Panc1 (cell line): ENCODE measurements at regions not wholly inside any gene's neighbourhood (a gene's known extent, or its start where the extent isn't known, plus 50 kb on each side); places are given as distances from the start of the nearest gene placed in this dataset.

Experiments used
- ATAC-seq: fragments of 200-7000 bp; cut with Tn5 transposase; 2 replicates; pipeline ENCODE4 v1.9.1; 2020; ENCODE audit warnings: mild to moderate bottlenecking, moderate library complexity
- BruUV-seq: library from RNA; stranded (reverse); fragments of 400-500 nt; replicated peaks from 2 replicates; lab custom pipeline; 2021; lab: Mats Ljungman, UMichigan
- CTCF ChIA-PET: fragments of 300-600 bp; sonication (Branson Sonifier 250); formaldehyde crosslinking; loops from one replicate; lab custom pipeline; 2022; ENCODE audit warnings: antibody characterized with exemption; lab: Charles Lee
- POLR2A ChIA-PET: fragments of 300-600 bp; sonication (Branson Sonifier 250); formaldehyde crosslinking; loops from one replicate; lab custom pipeline; 2022; ENCODE audit warnings: antibody characterized with exemption; lab: Charles Lee
- DNase-seq: peaks from one replicate; pipeline ENCODE4 v3.0.0-alpha.2; 2010; ENCODE audit warnings: low read depth, low spot score
- H3K27ac ChIP-seq: 2 replicates; pipeline ENCODE4 v1.5.1; 2011; ENCODE audit warnings: mild to moderate bottlenecking, low read length, inconsistent platforms
- H3K27me3 ChIP-seq: fragments of 200-500 bp; sonication (Bioruptor generic); 2 replicates; pipeline ENCODE4 v1.6.0; 2014; ENCODE audit warnings: low read length, inconsistent platforms; ENCODE audit not compliant: control insufficient read depth, insufficient read depth
- H3K36me3 ChIP-seq: fragments of 200-500 bp; sonication (Bioruptor generic); 2 replicates; pipeline ENCODE4 v1.5.1; 2014; ENCODE audit warnings: inconsistent platforms, mild to moderate bottlenecking, low read length, moderate library complexity; ENCODE audit not compliant: control insufficient read depth, insufficient read depth
- H3K4me1 ChIP-seq: 2 replicates; pipeline ENCODE4 v1.5.1; 2011; ENCODE audit warnings: inconsistent platforms, mild to moderate bottlenecking, low read length, moderate library complexity; ENCODE audit not compliant: control insufficient read depth, insufficient read depth
- H3K4me3 ChIP-seq, 2 experiments: 2 replicates each; pipeline ENCODE4 v1.5.1; 2011 to 2012; ENCODE audit warnings: low read depth in 2 of 2, low read length in 2 of 2, mild to moderate bottlenecking in 2 of 2, inconsistent platforms in 1 of 2, moderate library complexity in 1 of 2
- H3K9me3 ChIP-seq: fragments of 200-500 bp; sonication (Bioruptor generic); 2 replicates; pipeline ENCODE4 v1.5.1; 2014; ENCODE audit warnings: low read depth, mild to moderate bottlenecking, inconsistent platforms, low read length, moderate library complexity; ENCODE audit not compliant: control insufficient read depth, insufficient read depth
- POLR2AphosphoS5 ChIP-seq: IDR thresholded peaks from 2 replicates; pipeline ENCODE4 v1.6.1; 2012; ENCODE audit warnings: mild to moderate bottlenecking, low read depth, low read length, moderate library complexity
- SIN3A ChIP-seq: IDR thresholded peaks from 2 replicates; pipeline ENCODE4 v1.6.1; 2012; ENCODE audit warnings: low read depth, mild to moderate bottlenecking, low read length, moderate library complexity, borderline replicate concordance; ENCODE audit not compliant: insufficient read depth
- TCF7L2 ChIP-seq: IDR thresholded peaks from 2 replicates; pipeline ENCODE4 v1.6.1; 2011; ENCODE audit warnings: mild to moderate bottlenecking, low read depth, low read length, inconsistent platforms
- in situ Hi-C: cut with HindIII; loops from 2 replicates; pipeline ENCODE4 v1.10.0; 2016; ENCODE audit warnings: low sequenced_read_pairs, low pct_unique_long_range_greater_than_20kb
- intact Hi-C: fragments of 100-400 bp; cut with micrococcal nuclease; formaldehyde crosslinking; loops from one replicate; pipeline ENCODE4 v1.10.0; 2022; ENCODE audit not compliant: unreplicated experiment
- TF ChIP-seq, protein P1 (sequence below), 2 experiments: IDR thresholded peaks; 2 replicates each; pipeline ENCODE4 v1.6.1; 2011 to 2012; ENCODE audit warnings: low read depth in 2 of 2, control low read depth in 1 of 2, low read length in 1 of 2, mild to moderate bottlenecking in 1 of 2, moderate library complexity in 1 of 2; ENCODE audit not compliant: insufficient read depth in 1 of 2
- TF ChIP-seq, protein P2 (sequence below): fragments of 450-650 bp; IDR thresholded peaks from 2 replicates; pipeline ENCODE4 v1.5.1; 2017; ENCODE audit warnings: mild to moderate bottlenecking

DNA sequence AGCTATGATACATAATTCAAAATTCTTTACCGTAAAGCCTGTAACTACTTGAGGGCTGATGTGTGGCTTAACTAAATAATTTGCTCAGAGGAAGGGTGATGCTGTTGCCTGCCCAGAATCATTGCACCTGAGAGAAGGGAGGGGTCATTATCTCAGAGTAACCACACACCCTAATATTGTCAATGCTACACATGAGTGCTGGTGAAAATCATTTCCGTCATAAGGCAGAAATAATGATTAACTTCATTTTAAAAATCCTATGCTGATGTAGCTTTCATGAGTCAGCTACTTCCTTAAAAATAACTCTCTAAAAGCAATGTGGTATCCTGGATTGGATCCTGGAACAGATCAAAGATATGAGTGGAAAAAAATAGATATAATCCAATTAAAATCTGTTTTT is 146.4 kb upstream of the FAM83B start:
- Histone ChIP-seq H3K4me3 (no peak overlapping the region), H3K9me3 (no peaks in the 10 kb centered on the region), H3K4me1 (no peaks in the 10 kb centered on the region), H3K27ac (no peak overlapping the region), H3K36me3 (no peaks in the 10 kb centered on the region), H3K27me3 (no peaks in the 10 kb centered on the region)
- in situ Hi-C loops (no loop called here), intact Hi-C loops (no loop called here)
- DNase-seq (no peak), ATAC-seq (no peak)
- TF ChIP-seq SIN3A (no peak), POLR2AphosphoS5 (no peak), TCF7L2 (no peak)
- TF ChIP-seq, protein P1, sequence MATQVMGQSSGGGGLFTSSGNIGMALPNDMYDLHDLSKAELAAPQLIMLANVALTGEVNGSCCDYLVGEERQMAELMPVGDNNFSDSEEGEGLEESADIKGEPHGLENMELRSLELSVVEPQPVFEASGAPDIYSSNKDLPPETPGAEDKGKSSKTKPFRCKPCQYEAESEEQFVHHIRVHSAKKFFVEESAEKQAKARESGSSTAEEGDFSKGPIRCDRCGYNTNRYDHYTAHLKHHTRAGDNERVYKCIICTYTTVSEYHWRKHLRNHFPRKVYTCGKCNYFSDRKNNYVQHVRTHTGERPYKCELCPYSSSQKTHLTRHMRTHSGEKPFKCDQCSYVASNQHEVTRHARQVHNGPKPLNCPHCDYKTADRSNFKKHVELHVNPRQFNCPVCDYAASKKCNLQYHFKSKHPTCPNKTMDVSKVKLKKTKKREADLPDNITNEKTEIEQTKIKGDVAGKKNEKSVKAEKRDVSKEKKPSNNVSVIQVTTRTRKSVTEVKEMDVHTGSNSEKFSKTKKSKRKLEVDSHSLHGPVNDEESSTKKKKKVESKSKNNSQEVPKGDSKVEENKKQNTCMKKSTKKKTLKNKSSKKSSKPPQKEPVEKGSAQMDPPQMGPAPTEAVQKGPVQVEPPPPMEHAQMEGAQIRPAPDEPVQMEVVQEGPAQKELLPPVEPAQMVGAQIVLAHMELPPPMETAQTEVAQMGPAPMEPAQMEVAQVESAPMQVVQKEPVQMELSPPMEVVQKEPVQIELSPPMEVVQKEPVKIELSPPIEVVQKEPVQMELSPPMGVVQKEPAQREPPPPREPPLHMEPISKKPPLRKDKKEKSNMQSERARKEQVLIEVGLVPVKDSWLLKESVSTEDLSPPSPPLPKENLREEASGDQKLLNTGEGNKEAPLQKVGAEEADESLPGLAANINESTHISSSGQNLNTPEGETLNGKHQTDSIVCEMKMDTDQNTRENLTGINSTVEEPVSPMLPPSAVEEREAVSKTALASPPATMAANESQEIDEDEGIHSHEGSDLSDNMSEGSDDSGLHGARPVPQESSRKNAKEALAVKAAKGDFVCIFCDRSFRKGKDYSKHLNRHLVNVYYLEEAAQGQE (IDR thresholded peaks at IDR 0.05; ENCODE audit: insufficient read depth in 1 of 2, low read depth in 2 of 2, low read length in 1 of 2) = no peak
- TF ChIP-seq, protein P2, sequence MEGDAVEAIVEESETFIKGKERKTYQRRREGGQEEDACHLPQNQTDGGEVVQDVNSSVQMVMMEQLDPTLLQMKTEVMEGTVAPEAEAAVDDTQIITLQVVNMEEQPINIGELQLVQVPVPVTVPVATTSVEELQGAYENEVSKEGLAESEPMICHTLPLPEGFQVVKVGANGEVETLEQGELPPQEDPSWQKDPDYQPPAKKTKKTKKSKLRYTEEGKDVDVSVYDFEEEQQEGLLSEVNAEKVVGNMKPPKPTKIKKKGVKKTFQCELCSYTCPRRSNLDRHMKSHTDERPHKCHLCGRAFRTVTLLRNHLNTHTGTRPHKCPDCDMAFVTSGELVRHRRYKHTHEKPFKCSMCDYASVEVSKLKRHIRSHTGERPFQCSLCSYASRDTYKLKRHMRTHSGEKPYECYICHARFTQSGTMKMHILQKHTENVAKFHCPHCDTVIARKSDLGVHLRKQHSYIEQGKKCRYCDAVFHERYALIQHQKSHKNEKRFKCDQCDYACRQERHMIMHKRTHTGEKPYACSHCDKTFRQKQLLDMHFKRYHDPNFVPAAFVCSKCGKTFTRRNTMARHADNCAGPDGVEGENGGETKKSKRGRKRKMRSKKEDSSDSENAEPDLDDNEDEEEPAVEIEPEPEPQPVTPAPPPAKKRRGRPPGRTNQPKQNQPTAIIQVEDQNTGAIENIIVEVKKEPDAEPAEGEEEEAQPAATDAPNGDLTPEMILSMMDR = no peak
- POLR2A ChIA-PET = no interaction called here
- BruUV-seq = no TSS peak
- CTCF ChIA-PET = no interaction called here

DNA sequence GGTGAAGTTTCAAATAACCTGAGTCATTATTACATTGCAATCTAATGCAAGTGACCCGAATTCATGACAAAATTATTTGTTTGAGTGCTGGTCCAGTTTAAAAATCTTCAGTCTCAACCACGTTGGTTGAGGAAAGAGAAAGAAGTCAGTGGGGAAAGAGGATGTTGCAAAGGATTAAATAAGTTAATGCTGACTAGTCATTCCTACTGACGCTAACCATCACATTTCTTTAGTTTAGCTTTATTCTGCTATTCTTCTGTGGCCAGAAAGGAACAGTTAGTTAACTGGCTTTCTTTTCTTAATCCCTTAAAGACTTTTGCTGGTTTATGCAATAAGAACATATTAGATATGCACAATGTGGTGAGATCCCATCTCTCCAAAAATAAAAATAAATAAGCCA is 143.8 kb upstream of the FAM83B start:
- ChIA-PET POLR2A (no interaction called here), CTCF (no interaction called here)
- Histone ChIP-seq H3K9me3 (no peaks in the 10 kb centered on the region), H3K36me3 (no peaks in the 10 kb centered on the region), H3K4me3 (no peak overlapping the region), H3K27me3 (no peaks in the 10 kb centered on the region), H3K27ac (no peak overlapping the region), H3K4me1 (no peaks in the 10 kb centered on the region)
- intact Hi-C loops (no loop called here), in situ Hi-C loops (no loop called here)
- no TSS peak for BruUV-seq
- no peak for ATAC-seq
- TF ChIP-seq, protein P2 = no peak
- TF ChIP-seq TCF7L2 (no peak), SIN3A (no peak), POLR2AphosphoS5 (no peak)
- TF ChIP-seq, protein P1 (IDR thresholded peaks at IDR 0.05; ENCODE audit: insufficient read depth in 1 of 2, low read depth in 2 of 2, low read length in 1 of 2) = no peak
- no peak for DNase-seq
